ENCODE measurements at regions not wholly inside any gene's neighbourhood (a gene's known extent, or its start where the extent isn't known, plus 50 kb on each side); places are given as distances from the start of the nearest gene placed in this dataset.

DNA sequence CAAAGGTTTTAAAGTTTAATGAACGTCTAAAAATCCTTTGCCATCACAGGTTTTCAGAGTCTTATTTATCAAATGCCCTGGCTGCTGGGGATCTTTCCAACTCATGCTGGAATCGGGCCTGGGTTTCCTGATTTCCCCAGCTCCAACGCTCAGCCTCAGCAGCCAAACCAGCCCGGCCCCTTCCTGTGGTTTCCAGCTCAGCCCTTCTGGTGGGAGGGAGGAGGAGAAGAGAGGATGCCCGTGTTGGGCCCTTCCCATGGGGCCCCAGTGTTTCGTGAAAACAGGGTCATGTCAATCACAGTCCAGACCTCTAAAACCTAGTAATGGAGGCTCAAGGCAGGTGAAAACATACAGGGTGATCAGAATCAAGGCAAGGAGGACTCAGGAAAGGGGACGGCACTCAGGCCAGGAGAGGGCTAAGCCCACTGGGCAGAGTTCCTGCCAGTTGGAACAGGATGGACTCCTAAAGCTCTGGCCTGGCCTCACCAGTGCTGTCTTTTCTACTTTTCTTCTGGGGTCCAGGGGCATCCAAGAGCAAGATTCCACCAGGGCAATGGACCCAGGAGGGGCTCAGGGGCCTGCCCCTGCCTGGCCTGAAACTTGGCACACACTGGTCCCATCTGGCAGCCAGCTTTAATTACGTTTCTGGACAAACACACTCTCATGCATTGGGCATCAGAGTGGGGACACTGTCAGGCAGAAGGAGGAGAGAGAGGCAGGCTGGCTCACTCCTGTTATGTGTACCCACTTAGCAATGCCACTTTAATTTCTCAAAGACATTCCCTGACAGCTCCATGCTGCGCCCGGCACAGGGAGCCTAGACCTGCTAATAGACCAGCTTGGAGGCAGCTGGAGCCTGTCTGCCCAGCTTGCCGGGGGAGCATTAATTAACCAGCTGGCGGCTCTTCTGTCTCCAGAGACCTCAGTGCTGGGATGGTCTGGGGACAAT, 194.6 kb downstream of the FAM43A start:
- TF ChIP-seq, protein P1, sequence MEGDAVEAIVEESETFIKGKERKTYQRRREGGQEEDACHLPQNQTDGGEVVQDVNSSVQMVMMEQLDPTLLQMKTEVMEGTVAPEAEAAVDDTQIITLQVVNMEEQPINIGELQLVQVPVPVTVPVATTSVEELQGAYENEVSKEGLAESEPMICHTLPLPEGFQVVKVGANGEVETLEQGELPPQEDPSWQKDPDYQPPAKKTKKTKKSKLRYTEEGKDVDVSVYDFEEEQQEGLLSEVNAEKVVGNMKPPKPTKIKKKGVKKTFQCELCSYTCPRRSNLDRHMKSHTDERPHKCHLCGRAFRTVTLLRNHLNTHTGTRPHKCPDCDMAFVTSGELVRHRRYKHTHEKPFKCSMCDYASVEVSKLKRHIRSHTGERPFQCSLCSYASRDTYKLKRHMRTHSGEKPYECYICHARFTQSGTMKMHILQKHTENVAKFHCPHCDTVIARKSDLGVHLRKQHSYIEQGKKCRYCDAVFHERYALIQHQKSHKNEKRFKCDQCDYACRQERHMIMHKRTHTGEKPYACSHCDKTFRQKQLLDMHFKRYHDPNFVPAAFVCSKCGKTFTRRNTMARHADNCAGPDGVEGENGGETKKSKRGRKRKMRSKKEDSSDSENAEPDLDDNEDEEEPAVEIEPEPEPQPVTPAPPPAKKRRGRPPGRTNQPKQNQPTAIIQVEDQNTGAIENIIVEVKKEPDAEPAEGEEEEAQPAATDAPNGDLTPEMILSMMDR (CRISPR knock-in tag; IDR thresholded peaks at IDR 0.05), result no peak
- TF ChIP-seq, protein P2, sequence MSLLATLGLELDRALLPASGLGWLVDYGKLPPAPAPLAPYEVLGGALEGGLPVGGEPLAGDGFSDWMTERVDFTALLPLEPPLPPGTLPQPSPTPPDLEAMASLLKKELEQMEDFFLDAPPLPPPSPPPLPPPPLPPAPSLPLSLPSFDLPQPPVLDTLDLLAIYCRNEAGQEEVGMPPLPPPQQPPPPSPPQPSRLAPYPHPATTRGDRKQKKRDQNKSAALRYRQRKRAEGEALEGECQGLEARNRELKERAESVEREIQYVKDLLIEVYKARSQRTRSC (CRISPR knock-in tag; IDR thresholded peaks at IDR 0.05; ENCODE audit: low read depth), result no peak
- TF ChIP-seq ELF1 (CRISPR knock-in tag; IDR thresholded peaks at IDR 0.05) (no peak), FOXP1 (IDR thresholded peaks at IDR 0.05) (no peak), FOXP1 (CRISPR knock-in tag; IDR thresholded peaks at IDR 0.05) (no peak), MEF2D (CRISPR knock-in tag; IDR thresholded peaks at IDR 0.05) (no peak), SP140L (CRISPR knock-in tag; IDR thresholded peaks at IDR 0.05; ENCODE audit: borderline replicate concordance) (no peak), KLF13 (CRISPR knock-in tag; IDR thresholded peaks at IDR 0.05) (no peak), HIVEP1 (CRISPR knock-in tag; IDR thresholded peaks at IDR 0.05) (no peak), RAD21 (CRISPR knock-in tag; IDR thresholded peaks at IDR 0.05) (no peak), ZBTB7A (CRISPR knock-in tag; IDR thresholded peaks at IDR 0.05) (no peak)
- TF ChIP-seq, protein P3, sequence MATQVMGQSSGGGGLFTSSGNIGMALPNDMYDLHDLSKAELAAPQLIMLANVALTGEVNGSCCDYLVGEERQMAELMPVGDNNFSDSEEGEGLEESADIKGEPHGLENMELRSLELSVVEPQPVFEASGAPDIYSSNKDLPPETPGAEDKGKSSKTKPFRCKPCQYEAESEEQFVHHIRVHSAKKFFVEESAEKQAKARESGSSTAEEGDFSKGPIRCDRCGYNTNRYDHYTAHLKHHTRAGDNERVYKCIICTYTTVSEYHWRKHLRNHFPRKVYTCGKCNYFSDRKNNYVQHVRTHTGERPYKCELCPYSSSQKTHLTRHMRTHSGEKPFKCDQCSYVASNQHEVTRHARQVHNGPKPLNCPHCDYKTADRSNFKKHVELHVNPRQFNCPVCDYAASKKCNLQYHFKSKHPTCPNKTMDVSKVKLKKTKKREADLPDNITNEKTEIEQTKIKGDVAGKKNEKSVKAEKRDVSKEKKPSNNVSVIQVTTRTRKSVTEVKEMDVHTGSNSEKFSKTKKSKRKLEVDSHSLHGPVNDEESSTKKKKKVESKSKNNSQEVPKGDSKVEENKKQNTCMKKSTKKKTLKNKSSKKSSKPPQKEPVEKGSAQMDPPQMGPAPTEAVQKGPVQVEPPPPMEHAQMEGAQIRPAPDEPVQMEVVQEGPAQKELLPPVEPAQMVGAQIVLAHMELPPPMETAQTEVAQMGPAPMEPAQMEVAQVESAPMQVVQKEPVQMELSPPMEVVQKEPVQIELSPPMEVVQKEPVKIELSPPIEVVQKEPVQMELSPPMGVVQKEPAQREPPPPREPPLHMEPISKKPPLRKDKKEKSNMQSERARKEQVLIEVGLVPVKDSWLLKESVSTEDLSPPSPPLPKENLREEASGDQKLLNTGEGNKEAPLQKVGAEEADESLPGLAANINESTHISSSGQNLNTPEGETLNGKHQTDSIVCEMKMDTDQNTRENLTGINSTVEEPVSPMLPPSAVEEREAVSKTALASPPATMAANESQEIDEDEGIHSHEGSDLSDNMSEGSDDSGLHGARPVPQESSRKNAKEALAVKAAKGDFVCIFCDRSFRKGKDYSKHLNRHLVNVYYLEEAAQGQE (IDR thresholded peaks at IDR 0.05; ENCODE audit: borderline replicate concordance in 1 of 2, low read depth in 1 of 2, low read length in 2 of 2), result no peak
- TF ChIP-seq, protein P4, sequence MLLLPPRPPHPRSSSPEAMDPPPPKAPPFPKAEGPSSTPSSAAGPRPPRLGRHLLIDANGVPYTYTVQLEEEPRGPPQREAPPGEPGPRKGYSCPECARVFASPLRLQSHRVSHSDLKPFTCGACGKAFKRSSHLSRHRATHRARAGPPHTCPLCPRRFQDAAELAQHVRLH (CRISPR knock-in tag; IDR thresholded peaks at IDR 0.05; ENCODE audit: borderline replicate concordance, low read depth), result no peak
